Endothelial cell (in vitro differentiated cells): ENCODE measurements at regions not wholly inside any gene's neighbourhood (a gene's known extent, or its start where the extent isn't known, plus 50 kb on each side); places are given as distances from the start of the nearest gene placed in this dataset.

Experiments used
- DNase-seq: peaks from one replicate; pipeline ENCODE4 v3.0.0; 2021; ENCODE audit warnings: low spot score
- H3K27ac Mint-ChIP-seq: one replicate; pipeline ENCODE4 v1.8.0; 2021; ENCODE audit warnings: mixed read lengths, inconsistent platforms; ENCODE audit not compliant: unreplicated experiment
- H3K27me3 Mint-ChIP-seq: one replicate; pipeline ENCODE4 v1.8.0; 2021; ENCODE audit warnings: mild to moderate bottlenecking, moderate library complexity, mixed read lengths, inconsistent platforms; ENCODE audit not compliant: unreplicated experiment
- H3K36me3 Mint-ChIP-seq: one replicate; pipeline ENCODE4 v1.8.0; 2021; ENCODE audit warnings: mild to moderate bottlenecking, low read depth, mixed read lengths, inconsistent platforms; ENCODE audit not compliant: unreplicated experiment
- H3K4me1 Mint-ChIP-seq: one replicate; pipeline ENCODE4 v1.8.0; 2021; ENCODE audit warnings: mild to moderate bottlenecking, mixed read lengths, inconsistent platforms; ENCODE audit not compliant: unreplicated experiment
- H3K4me3 Mint-ChIP-seq: one replicate; pipeline ENCODE4 v1.8.0; 2021; ENCODE audit warnings: mild to moderate bottlenecking, mixed read lengths, inconsistent platforms; ENCODE audit not compliant: unreplicated experiment
- H3K9me3 Mint-ChIP-seq: one replicate; pipeline ENCODE4 v1.8.0; 2021; ENCODE audit warnings: mixed read lengths, inconsistent platforms; ENCODE audit not compliant: unreplicated experiment
- TF ChIP-seq, protein P1 (sequence below): fragments of 200-600 bp; sonication (generic); IDR thresholded peaks from one replicate; pipeline ENCODE4 v1.5.0; 2021; ENCODE audit warnings: antibody characterized with exemption; ENCODE audit not compliant: unreplicated experiment

DNA sequence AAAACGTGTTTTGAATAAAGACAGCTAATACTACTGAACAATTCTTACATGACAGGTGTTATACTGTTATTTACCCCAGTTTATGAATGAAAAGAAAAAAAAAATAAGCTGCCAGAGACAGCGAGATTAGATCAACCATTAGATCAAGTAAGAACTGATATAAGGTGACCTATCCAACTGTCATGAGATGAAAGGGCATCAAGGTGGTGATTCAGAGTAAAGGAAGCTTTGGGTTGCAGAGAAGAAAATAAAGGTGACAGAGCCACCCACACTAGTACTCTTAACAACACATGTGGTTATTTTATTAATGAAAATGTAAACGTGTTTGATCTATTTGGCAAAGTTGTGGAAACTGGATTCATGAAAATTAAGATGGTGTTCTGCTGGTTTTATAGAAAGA, 435.2 kb downstream of the GABRG2 start:
- Mint-ChIP-seq H3K27me3 (no peaks in the 10 kb centered on the region), H3K27ac (no peak overlapping the region), H3K4me1 (no peaks in the 10 kb centered on the region), H3K9me3 (peaks cover 9% of the 10 kb centered on the region), H3K36me3 (no peaks in the 10 kb centered on the region), H3K4me3 (no peak overlapping the region)
- TF ChIP-seq, protein P1, sequence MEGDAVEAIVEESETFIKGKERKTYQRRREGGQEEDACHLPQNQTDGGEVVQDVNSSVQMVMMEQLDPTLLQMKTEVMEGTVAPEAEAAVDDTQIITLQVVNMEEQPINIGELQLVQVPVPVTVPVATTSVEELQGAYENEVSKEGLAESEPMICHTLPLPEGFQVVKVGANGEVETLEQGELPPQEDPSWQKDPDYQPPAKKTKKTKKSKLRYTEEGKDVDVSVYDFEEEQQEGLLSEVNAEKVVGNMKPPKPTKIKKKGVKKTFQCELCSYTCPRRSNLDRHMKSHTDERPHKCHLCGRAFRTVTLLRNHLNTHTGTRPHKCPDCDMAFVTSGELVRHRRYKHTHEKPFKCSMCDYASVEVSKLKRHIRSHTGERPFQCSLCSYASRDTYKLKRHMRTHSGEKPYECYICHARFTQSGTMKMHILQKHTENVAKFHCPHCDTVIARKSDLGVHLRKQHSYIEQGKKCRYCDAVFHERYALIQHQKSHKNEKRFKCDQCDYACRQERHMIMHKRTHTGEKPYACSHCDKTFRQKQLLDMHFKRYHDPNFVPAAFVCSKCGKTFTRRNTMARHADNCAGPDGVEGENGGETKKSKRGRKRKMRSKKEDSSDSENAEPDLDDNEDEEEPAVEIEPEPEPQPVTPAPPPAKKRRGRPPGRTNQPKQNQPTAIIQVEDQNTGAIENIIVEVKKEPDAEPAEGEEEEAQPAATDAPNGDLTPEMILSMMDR = no peak
- no peak for DNase-seq

DNA sequence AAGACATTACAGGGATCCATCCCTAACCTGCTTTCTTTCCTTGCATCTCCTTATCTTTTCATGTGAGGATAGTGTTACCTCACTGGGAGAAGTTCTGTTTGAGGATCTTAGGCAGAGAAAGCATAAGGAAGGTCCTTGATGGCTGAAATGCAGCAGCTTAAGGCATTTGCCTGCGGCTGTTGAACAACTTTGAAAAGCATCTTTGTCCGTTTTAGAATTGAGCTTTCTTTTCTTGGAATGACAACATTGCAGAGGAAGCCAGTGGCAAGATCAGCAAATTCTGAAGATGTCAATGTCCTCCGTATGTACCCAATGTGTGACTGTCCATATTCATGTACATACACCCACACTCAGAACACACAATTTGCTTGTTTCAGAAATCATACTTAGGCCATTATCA, 436.2 kb downstream of the GABRG2 start:
- TF ChIP-seq, protein P1 = no peak
- Mint-ChIP-seq H3K27me3 (no peaks in the 10 kb centered on the region), H3K4me3 (no peak overlapping the region), H3K27ac (no peak overlapping the region), H3K4me1 (no peaks in the 10 kb centered on the region), H3K36me3 (no peaks in the 10 kb centered on the region), H3K9me3 (peaks cover 9% of the 10 kb centered on the region)
- DNase-seq = no peak

DNA sequence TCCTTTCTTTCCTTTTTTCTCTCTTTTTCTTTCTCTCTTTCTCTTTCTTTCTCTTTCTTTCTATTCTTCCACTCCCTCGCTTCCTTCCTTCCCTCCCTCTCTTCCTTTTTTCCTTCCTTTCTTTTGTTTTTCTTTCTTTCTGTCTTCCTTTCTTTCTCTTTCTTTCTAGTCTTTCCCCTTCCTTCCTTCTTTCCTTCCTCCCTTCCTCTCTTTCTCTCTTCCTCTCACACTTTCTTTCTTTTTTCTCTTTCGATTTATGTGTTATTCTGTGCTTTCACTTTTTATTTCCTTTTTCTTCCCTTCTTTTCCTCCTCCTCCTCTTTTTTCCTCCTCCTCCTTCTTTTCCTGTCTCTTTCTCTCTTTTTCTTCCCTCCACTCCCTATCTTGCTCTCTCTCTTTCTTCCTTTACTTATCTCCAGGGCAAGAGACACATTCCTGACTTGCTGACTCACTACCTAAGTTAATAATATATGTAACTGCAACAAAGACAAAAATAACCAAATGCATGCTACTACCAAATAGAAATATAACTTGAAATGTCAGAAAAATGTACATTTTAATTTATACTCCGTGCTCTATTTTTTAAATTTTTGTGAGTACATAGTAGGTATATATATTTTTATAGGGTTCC, 445.5 kb downstream of the GABRG2 start:
- Mint-ChIP-seq H3K4me3 (no peak overlapping the region), H3K27me3 (peaks cover 1% of the 10 kb centered on the region), H3K36me3 (no peaks in the 10 kb centered on the region), H3K27ac (no peak overlapping the region), H3K4me1 (no peaks in the 10 kb centered on the region), H3K9me3 (no peaks in the 10 kb centered on the region)
- no peak for DNase-seq
- TF ChIP-seq, protein P1 = no peak

DNA sequence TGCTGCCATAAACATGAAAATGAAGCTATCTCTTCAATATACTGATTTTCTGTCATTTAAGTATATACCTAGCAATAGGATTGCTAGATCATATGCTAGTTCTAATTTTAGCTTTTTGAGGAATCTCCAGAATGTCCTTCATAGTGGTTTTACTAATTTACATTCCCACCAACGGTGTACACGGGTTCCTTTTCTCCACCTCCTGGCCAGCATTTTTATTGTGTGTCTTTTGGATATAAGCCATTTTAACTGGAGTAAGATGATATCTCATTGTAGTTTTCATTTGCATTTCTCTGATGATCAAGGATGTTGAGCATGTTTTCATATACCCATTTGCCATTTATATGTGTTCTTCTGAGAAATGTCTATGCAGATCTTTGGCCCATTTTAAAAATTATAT, 446.5 kb downstream of the GABRG2 start:
- TF ChIP-seq, protein P1 = no peak
- Mint-ChIP-seq H3K9me3 (no peaks in the 10 kb centered on the region), H3K4me3 (no peak overlapping the region), H3K27ac (no peak overlapping the region), H3K4me1 (no peaks in the 10 kb centered on the region), H3K27me3 (peaks cover 1% of the 10 kb centered on the region), H3K36me3 (no peaks in the 10 kb centered on the region)
- no peak for DNase-seq

DNA sequence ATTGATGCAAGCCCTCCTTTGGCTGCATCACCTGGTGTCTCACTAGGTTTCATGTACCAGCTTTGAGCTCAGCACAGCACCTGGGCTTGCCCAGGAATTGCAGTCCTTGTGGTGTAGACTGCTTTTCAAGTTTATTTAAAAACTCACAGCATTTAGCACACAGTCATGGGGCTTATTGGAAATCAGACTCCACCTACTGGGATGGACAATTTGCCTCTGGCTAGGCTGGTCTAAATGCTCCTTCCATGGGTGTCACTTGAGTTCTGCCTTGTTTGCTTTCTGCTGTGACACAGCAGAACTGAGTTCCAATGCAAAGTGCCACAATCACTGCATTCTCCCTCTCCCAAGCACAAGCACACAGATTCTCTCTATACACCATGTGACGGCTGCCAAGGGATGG, 453.3 kb downstream of the GABRG2 start:
- Mint-ChIP-seq H3K9me3 (peaks cover 4% of the 10 kb centered on the region), H3K27ac (no peak overlapping the region), H3K27me3 (peaks cover 8% of the 10 kb centered on the region), H3K4me1 (no peaks in the 10 kb centered on the region), H3K4me3 (no peak overlapping the region), H3K36me3 (no peaks in the 10 kb centered on the region)
- TF ChIP-seq, protein P1 = no peak
- no peak for DNase-seq
